ENCODE measurements at regions not wholly inside any gene's neighbourhood (a gene's known extent, or its start where the extent isn't known, plus 50 kb on each side); places are given as distances from the start of the nearest gene placed in this dataset.

GRCh38 chr4:67035986-67036385, 509.3 kb downstream of the CENPC start:
- TF ChIP-seq, protein P1, sequence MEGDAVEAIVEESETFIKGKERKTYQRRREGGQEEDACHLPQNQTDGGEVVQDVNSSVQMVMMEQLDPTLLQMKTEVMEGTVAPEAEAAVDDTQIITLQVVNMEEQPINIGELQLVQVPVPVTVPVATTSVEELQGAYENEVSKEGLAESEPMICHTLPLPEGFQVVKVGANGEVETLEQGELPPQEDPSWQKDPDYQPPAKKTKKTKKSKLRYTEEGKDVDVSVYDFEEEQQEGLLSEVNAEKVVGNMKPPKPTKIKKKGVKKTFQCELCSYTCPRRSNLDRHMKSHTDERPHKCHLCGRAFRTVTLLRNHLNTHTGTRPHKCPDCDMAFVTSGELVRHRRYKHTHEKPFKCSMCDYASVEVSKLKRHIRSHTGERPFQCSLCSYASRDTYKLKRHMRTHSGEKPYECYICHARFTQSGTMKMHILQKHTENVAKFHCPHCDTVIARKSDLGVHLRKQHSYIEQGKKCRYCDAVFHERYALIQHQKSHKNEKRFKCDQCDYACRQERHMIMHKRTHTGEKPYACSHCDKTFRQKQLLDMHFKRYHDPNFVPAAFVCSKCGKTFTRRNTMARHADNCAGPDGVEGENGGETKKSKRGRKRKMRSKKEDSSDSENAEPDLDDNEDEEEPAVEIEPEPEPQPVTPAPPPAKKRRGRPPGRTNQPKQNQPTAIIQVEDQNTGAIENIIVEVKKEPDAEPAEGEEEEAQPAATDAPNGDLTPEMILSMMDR (IDR thresholded peaks at IDR 0.05) = no peak
- no peak for TF ChIP-seq POLR2A (IDR thresholded peaks at IDR 0.05)
